Activated T-helper 17 cell treated with anti-CD3 and anti-CD28 coated beads, Interleukin-2, amount 50 U/mL, for 72 hours (primary cell): ENCODE measurements at regions not wholly inside any gene's neighbourhood (a gene's known extent, or its start where the extent isn't known, plus 50 kb on each side); places are given as distances from the start of the nearest gene placed in this dataset.

ENCODE experiments used
- ATAC-seq: fragments of 150-1000 bp; cut with Tn5 transposase; replicated peaks from 2 replicates; pipeline ENCODE4 v1.10.0; 2021; ENCODE audit warnings: mild to moderate bottlenecking, moderate library complexity
- H3K27ac Mint-ChIP-seq: one replicate; pipeline ENCODE4 v1.8.0; 2022; ENCODE audit warnings: mixed read lengths
- H3K27me3 Mint-ChIP-seq: one replicate; pipeline ENCODE4 v1.8.0; 2022; ENCODE audit warnings: mixed read lengths
- H3K36me3 Mint-ChIP-seq: one replicate; pipeline ENCODE4 v1.8.0; 2022; ENCODE audit warnings: low read depth, mild to moderate bottlenecking, mixed read lengths
- H3K4me1 Mint-ChIP-seq: one replicate; pipeline ENCODE4 v1.8.0; 2022; ENCODE audit warnings: mixed read lengths
- H3K4me3 Mint-ChIP-seq: one replicate; pipeline ENCODE4 v1.8.0; 2022; ENCODE audit warnings: mild to moderate bottlenecking, mixed read lengths
- H3K9me3 Mint-ChIP-seq: one replicate; pipeline ENCODE4 v1.8.0; 2022; ENCODE audit warnings: mixed read lengths

GRCh38 chr9:81125446-81126092 is 563.8 kb downstream of the TLE1 start:
- Mint-ChIP-seq H3K9me3 (peaks cover 9% of the 10 kb centered on the region), H3K27ac (no peak overlapping the region), H3K4me3 (no peak overlapping the region), H3K27me3 (no peaks in the 10 kb centered on the region), H3K4me1 (no peaks in the 10 kb centered on the region), H3K36me3 (no peaks in the 10 kb centered on the region)
- no peak for ATAC-seq

DNA sequence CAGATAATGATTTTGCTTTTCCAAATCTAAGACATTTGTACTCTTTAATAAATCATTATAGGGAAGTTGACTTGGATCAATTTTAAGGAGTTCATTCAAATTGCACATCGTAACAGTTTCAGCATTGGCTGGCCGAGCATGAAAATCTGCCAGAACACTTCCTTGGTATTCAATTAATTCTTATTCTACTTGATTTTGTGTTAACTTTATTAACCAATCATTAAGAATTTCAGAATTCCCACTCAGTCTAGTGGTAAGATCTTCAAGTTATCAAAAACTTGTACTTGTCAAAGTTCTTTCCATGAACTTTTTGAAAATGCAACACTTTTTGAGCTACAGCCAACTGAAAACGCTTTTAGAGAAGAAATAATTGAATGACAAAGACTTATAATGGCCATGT is 565.8 kb downstream of the TLE1 start:
- H3K36me3 Mint-ChIP-seq: no peaks in the 10 kb centered on the region
- no peak overlapping the region for H3K4me3 Mint-ChIP-seq
- H3K9me3 Mint-ChIP-seq: peaks cover 8% of the 10 kb centered on the region
- no peak overlapping the region for H3K27ac Mint-ChIP-seq
- H3K27me3 Mint-ChIP-seq: no peaks in the 10 kb centered on the region
- no peaks in the 10 kb centered on the region for H3K4me1 Mint-ChIP-seq
- ATAC-seq: no peak

DNA sequence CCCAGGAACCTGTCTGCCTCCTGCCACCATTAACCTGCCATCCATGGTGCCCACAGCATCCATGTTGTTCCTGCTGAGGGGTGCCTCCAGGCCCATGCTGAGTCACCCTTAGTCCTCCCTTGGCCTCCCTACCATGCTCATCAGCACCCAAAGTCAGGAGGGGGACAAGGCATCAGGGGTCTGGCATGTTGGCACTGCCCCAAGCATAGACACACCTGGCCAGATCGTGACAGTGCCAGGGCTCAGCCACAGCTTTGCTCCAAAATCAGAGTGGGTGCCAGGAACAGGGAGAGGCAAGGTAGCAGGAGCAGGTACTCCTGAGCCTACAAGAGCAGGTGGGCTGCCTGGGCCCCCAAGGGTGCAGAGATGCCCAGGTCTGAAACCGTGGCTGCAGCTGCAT is 566.6 kb downstream of the TLE1 start:
- Mint-ChIP-seq H3K27me3 (no peaks in the 10 kb centered on the region), H3K36me3 (no peaks in the 10 kb centered on the region), H3K9me3 (peaks cover 6% of the 10 kb centered on the region), H3K4me3 (no peak overlapping the region), H3K27ac (no peak overlapping the region), H3K4me1 (no peaks in the 10 kb centered on the region)
- no peak for ATAC-seq

GRCh38 chr9:81119591-81119990 is 569.8 kb downstream of the TLE1 start:
- H3K27ac Mint-ChIP-seq: no peak overlapping the region

DNA sequence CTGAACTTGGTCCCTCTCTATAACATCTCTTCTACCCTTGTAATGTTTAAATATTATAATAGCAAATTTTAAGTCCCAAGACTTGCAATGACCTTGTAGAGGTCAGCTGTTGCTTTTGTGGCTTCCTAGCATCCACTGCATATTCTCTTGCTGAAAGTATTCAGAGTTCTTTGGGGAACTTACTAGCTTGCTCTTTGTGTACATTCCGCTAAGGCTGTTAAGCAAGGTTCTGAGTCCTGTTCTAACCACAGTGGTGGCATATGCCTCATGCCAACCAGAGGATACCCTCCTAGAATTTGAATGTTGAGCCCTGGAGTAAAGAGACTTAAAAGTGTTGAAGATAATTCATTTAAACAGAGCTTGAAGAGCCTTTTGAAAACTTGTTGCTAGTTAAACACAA is 570.9 kb downstream of the TLE1 start:
- no peak for ATAC-seq
- Mint-ChIP-seq H3K27me3 (no peaks in the 10 kb centered on the region), H3K4me1 (no peaks in the 10 kb centered on the region), H3K27ac (no peak overlapping the region), H3K9me3 (peaks cover 9% of the 10 kb centered on the region), H3K4me3 (no peak overlapping the region), H3K36me3 (no peaks in the 10 kb centered on the region)

More at GRCh38 chr9:81119591-81119990, 569.8 kb downstream of the TLE1 start:
- H3K36me3 Mint-ChIP-seq: no peaks in the 10 kb centered on the region
- no peak overlapping the region for H3K4me3 Mint-ChIP-seq
- no peaks in the 10 kb centered on the region for H3K27me3 Mint-ChIP-seq
- peaks cover 9% of the 10 kb centered on the region for H3K9me3 Mint-ChIP-seq
- H3K4me1 Mint-ChIP-seq: no peaks in the 10 kb centered on the region
- no peak for ATAC-seq

- no peak for ATAC-seq
- no peak overlapping the region for H3K4me3 Mint-ChIP-seq
- no peaks in the 10 kb centered on the region for H3K27me3 Mint-ChIP-seq
- peaks cover 9% of the 10 kb centered on the region for H3K9me3 Mint-ChIP-seq
- no peaks in the 10 kb centered on the region for H3K4me1 Mint-ChIP-seq
- H3K36me3 Mint-ChIP-seq: no peaks in the 10 kb centered on the region
- H3K27ac Mint-ChIP-seq: no peak overlapping the region
These were observed 572.8 kb downstream of the TLE1 start for GRCh38 chr9:81116340-81117137.

DNA sequence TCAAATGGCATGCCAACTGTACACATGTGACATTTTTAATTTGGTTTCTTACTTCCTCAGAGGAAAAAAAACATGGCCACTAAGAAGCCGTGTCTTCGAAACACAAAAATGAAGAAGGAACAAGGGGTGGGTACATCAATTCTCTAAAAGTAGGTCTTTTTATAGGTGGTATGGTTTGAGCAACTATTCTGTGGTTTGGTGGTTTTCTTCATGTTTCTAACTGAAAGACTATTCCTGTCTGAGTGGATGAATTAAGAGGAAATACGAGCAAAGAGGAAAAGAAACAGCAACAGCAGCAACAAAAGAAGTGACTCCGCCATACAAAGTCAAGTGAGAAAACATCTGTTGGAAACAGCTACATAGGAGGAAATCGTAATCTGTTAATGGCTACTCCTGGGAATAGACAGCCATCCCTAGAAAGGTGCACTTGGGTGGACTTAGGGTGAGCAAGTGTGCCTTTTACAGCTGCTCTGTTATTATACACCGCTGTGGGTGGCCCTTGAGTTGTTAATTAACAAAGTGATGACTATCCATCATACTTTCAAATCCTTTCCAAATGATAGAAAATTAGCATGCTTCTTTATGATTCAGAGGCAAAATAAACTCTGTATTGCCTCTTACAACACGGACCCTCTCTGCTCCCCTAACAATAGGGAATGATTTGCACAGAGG is 575.8 kb downstream of the TLE1 start:
- Mint-ChIP-seq H3K9me3 (peaks cover 9% of the 10 kb centered on the region), H3K36me3 (no peaks in the 10 kb centered on the region), H3K4me1 (no peaks in the 10 kb centered on the region), H3K4me3 (no peak overlapping the region), H3K27me3 (no peaks in the 10 kb centered on the region), H3K27ac (no peak overlapping the region)
- no peak for ATAC-seq

GRCh38 chr9:81112627-81113452 is 576.5 kb downstream of the TLE1 start:
- peaks cover 8% of the 10 kb centered on the region for H3K9me3 Mint-ChIP-seq
- H3K27me3 Mint-ChIP-seq: no peaks in the 10 kb centered on the region
- no peaks in the 10 kb centered on the region for H3K36me3 Mint-ChIP-seq
- no peaks in the 10 kb centered on the region for H3K4me1 Mint-ChIP-seq
- H3K4me3 Mint-ChIP-seq: no peak overlapping the region
- no peak overlapping the region for H3K27ac Mint-ChIP-seq
- ATAC-seq: no peak

DNA sequence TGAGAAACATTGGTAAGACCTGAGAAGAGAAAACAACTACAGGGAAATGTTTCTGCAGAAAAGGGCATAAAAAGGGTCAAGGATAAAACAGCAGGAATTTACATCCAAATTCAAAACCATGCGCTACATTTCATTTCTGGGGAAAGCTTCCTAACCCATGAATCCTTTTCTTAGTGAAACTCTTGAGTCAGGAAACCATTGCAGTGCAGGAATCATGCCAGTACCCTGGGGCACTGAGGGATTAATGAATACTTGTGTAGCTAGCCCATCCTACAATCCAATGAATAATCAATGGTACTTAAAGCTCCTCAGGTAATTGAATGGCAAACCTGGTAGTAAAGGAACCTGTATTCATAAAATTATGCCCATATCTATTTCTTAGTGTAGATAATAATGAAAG is 580.5 kb downstream of the TLE1 start:
- Mint-ChIP-seq H3K4me3 (no peak overlapping the region), H3K27me3 (no peaks in the 10 kb centered on the region), H3K36me3 (no peaks in the 10 kb centered on the region), H3K9me3 (no peaks in the 10 kb centered on the region), H3K27ac (no peak overlapping the region), H3K4me1 (no peaks in the 10 kb centered on the region)
- no peak for ATAC-seq

GRCh38 chr9:81108391-81108790 is 581.0 kb downstream of the TLE1 start:
- Mint-ChIP-seq H3K4me1 (no peaks in the 10 kb centered on the region), H3K27ac (no peak overlapping the region), H3K36me3 (no peaks in the 10 kb centered on the region), H3K4me3 (no peak overlapping the region), H3K27me3 (no peaks in the 10 kb centered on the region), H3K9me3 (no peaks in the 10 kb centered on the region)
- ATAC-seq: no peak

- no peaks in the 10 kb centered on the region for H3K36me3 Mint-ChIP-seq
- H3K4me3 Mint-ChIP-seq: no peak overlapping the region
- H3K27me3 Mint-ChIP-seq: no peaks in the 10 kb centered on the region
- peaks cover under 1% of the 10 kb centered on the region for H3K9me3 Mint-ChIP-seq
- no peak overlapping the region for H3K27ac Mint-ChIP-seq
- H3K4me1 Mint-ChIP-seq: no peaks in the 10 kb centered on the region
- ATAC-seq: no peak
These were observed 585.5 kb downstream of the TLE1 start for GRCh38 chr9:81103597-81104471.

- Mint-ChIP-seq H3K36me3 (no peaks in the 10 kb centered on the region), H3K4me1 (no peaks in the 10 kb centered on the region), H3K9me3 (peaks cover 9% of the 10 kb centered on the region), H3K27me3 (no peaks in the 10 kb centered on the region), H3K4me3 (no peak overlapping the region), H3K27ac (no peak overlapping the region)
- no peak for ATAC-seq
These were observed 592.1 kb downstream of the TLE1 start for GRCh38 chr9:81097131-81097847.

GRCh38 chr9:81096625-81097024 is 592.7 kb downstream of the TLE1 start:
- no peak for ATAC-seq
- Mint-ChIP-seq H3K4me3 (no peak overlapping the region), H3K36me3 (no peaks in the 10 kb centered on the region), H3K27me3 (no peaks in the 10 kb centered on the region), H3K27ac (no peak overlapping the region), H3K9me3 (peaks cover 9% of the 10 kb centered on the region), H3K4me1 (no peaks in the 10 kb centered on the region)
